GM23338 (cell line): ENCODE measurements at regions not wholly inside any gene's neighbourhood (a gene's known extent, or its start where the extent isn't known, plus 50 kb on each side); places are given as distances from the start of the nearest gene placed in this dataset.

Experiments used
- ATAC-seq: fragments of 200-7000 bp; cut with Tn5 transposase; 3 replicates; pipeline ENCODE4 v1.9.1; 2020
- DNase-seq: peaks from one replicate; pipeline ENCODE4 v3.0.0-alpha.2; 2015; ENCODE audit warnings: low spot score
- H2AFZ ChIP-seq: fragments of 200-600 bp; sonication (generic); 2 replicates; pipeline ENCODE4 v1.8.0; 2016; ENCODE audit warnings: antibody characterized with exemption, mild to moderate bottlenecking, moderate library complexity
- H3F3A ChIP-seq: fragments of 200-600 bp; sonication (generic); replicated peaks from 2 replicates; pipeline ENCODE4 v1.8.0; 2017; ENCODE audit warnings: antibody characterized with exemption, mixed run types, low read depth
- H3K27ac ChIP-seq: fragments of 200-600 bp; sonication (generic); 2 replicates; pipeline ENCODE4 v1.6.1; 2016; ENCODE audit warnings: low read depth
- H3K27me3 ChIP-seq: fragments of 200-600 bp; sonication (generic); 2 replicates; pipeline ENCODE4 v1.8.0; 2016; ENCODE audit warnings: mild to moderate bottlenecking, mixed run types, moderate library complexity; ENCODE audit not compliant: insufficient read depth
- H3K36me3 ChIP-seq: fragments of 200-600 bp; sonication (generic); 2 replicates; pipeline ENCODE4 v1.8.0; 2016; ENCODE audit warnings: mild to moderate bottlenecking; ENCODE audit not compliant: insufficient read depth
- H3K4me1 ChIP-seq: fragments of 200-600 bp; sonication (generic); 2 replicates; pipeline ENCODE4 v1.8.0; 2016; ENCODE audit warnings: mild to moderate bottlenecking, moderate library complexity; ENCODE audit not compliant: insufficient read depth
- H3K4me2 ChIP-seq: fragments of 200-600 bp; sonication (generic); 2 replicates; pipeline ENCODE4 v1.7.1; 2017; ENCODE audit warnings: mixed run types
- H3K4me3 ChIP-seq: fragments of 200-600 bp; sonication (generic); 2 replicates; pipeline ENCODE4 v1.6.1; 2016; ENCODE audit warnings: mixed run types
- H3K79me2 ChIP-seq: fragments of 200-600 bp; sonication (generic); replicated peaks from 2 replicates; pipeline ENCODE4 v1.8.0; 2017; ENCODE audit warnings: mild to moderate bottlenecking; ENCODE audit not compliant: insufficient read depth
- H3K9me2 ChIP-seq: fragments of 200-600 bp; sonication (generic); 2 replicates; pipeline ENCODE4 v1.8.0; 2017; ENCODE audit not compliant: insufficient read depth
- H4K20me1 ChIP-seq: fragments of 200-600 bp; sonication (generic); replicated peaks from 2 replicates; pipeline ENCODE4 v1.8.0; 2017; ENCODE audit warnings: mild to moderate bottlenecking; ENCODE audit not compliant: insufficient read depth
- H3K27ac Mint-ChIP-seq: 2 replicates; pipeline ENCODE4 v1.8.0; 2020; ENCODE audit warnings: inconsistent platforms, mild to moderate bottlenecking, moderate library complexity, mixed read lengths
- H3K27me3 Mint-ChIP-seq: 3 replicates; pipeline ENCODE4 v1.8.0; 2022; ENCODE audit warnings: low read depth, mild to moderate bottlenecking, moderate library complexity, mixed read lengths, inconsistent platforms; ENCODE audit not compliant: insufficient read depth, poor library complexity
- H3K36me3 Mint-ChIP-seq: 3 replicates; pipeline ENCODE4 v1.8.0; 2021; ENCODE audit warnings: low read depth, mild to moderate bottlenecking, inconsistent platforms, moderate library complexity, mixed read lengths
- H3K4me1 Mint-ChIP-seq: 3 replicates; pipeline ENCODE4 v1.8.0; 2020; ENCODE audit warnings: mild to moderate bottlenecking, inconsistent platforms, mixed read lengths
- H3K4me3 Mint-ChIP-seq: 3 replicates; pipeline ENCODE4 v1.8.0; 2021; ENCODE audit warnings: moderate library complexity, mild to moderate bottlenecking, inconsistent platforms, mixed read lengths
- H3K9me3 Mint-ChIP-seq: 3 replicates; pipeline ENCODE4 v1.8.0; 2020; ENCODE audit warnings: moderate library complexity, mild to moderate bottlenecking, inconsistent platforms, mixed read lengths
- EZH2 ChIP-seq: fragments of 200-600 bp; sonication (generic); IDR thresholded peaks from one replicate; pipeline ENCODE4 v1.8.0; 2017; ENCODE audit warnings: antibody characterized with exemption, mild to moderate bottlenecking, low read depth; ENCODE audit not compliant: unreplicated experiment
- NANOG ChIP-seq: IDR thresholded peaks from 2 replicates; pipeline ENCODE4 v1.6.1; 2016; ENCODE audit warnings: antibody characterized with exemption, borderline replicate concordance
- STAT1 ChIP-seq: IDR thresholded peaks from one replicate; pipeline ENCODE4 v1.6.1; 2016; ENCODE audit warnings: antibody characterized with exemption; ENCODE audit not compliant: unreplicated experiment
- ZNF114 ChIP-seq: fragments of 250-450 bp; sonication (Bioruptor Pico); IDR thresholded peaks from 2 replicates; pipeline ENCODE4 v1.5.0; 2020; ENCODE audit warnings: mild to moderate bottlenecking, moderate library complexity
- TF ChIP-seq, protein P1 (sequence below), 2 experiments: fragments of 200-600 bp in 1 of 2; sonication (generic) in 1 of 2; conservative IDR thresholded peaks; 2 replicates each; pipeline versions ENCODE4 v1.5.1 to v1.6.1; 2016 to 2017; ENCODE audit warnings: antibody characterized with exemption in 2 of 2, low read depth in 2 of 2, mild to moderate bottlenecking in 2 of 2, moderate library complexity in 1 of 2
- TF ChIP-seq, protein P2 (sequence below): IDR thresholded peaks from 2 replicates; pipeline ENCODE4 v1.6.1; 2016; ENCODE audit warnings: antibody characterized with exemption
- TF ChIP-seq, protein P3 (sequence below): IDR thresholded peaks from one replicate; pipeline ENCODE4 v1.6.1; 2018; ENCODE audit warnings: antibody characterized with exemption; ENCODE audit not compliant: unreplicated experiment
- TF ChIP-seq, protein P4 (sequence below): fragments of 250-450 bp; sonication (Bioruptor Pico); IDR thresholded peaks from 2 replicates; pipeline ENCODE4 v1.5.0; 2020; ENCODE audit warnings: mild to moderate bottlenecking, moderate library complexity

DNA sequence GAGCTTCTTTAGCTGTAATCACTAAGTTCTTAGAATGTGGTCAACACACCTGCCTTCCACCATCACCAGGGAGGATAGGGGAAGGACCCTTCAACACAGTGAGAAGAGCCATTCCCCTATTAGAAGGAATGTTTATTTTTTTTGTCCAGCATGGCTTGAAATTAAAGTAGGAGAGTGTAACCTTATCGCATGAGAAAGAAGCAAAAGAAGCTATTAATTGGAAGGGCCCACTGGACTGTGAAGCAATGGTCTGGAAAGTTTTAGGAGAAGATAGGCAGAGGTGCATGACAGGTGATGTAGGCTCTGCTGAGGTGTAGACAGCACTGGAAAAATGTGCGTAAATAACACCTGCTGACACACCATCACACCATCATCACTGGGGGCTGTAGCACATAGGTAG, 1526.0 kb downstream of the MAT2B start (continued):
- TF ChIP-seq, protein P1, sequence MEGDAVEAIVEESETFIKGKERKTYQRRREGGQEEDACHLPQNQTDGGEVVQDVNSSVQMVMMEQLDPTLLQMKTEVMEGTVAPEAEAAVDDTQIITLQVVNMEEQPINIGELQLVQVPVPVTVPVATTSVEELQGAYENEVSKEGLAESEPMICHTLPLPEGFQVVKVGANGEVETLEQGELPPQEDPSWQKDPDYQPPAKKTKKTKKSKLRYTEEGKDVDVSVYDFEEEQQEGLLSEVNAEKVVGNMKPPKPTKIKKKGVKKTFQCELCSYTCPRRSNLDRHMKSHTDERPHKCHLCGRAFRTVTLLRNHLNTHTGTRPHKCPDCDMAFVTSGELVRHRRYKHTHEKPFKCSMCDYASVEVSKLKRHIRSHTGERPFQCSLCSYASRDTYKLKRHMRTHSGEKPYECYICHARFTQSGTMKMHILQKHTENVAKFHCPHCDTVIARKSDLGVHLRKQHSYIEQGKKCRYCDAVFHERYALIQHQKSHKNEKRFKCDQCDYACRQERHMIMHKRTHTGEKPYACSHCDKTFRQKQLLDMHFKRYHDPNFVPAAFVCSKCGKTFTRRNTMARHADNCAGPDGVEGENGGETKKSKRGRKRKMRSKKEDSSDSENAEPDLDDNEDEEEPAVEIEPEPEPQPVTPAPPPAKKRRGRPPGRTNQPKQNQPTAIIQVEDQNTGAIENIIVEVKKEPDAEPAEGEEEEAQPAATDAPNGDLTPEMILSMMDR (conservative IDR thresholded peaks at IDR 0.05; ENCODE audit: low read depth in 2 of 2): no peak
- TF ChIP-seq STAT1: no peak
- TF ChIP-seq, protein P2, sequence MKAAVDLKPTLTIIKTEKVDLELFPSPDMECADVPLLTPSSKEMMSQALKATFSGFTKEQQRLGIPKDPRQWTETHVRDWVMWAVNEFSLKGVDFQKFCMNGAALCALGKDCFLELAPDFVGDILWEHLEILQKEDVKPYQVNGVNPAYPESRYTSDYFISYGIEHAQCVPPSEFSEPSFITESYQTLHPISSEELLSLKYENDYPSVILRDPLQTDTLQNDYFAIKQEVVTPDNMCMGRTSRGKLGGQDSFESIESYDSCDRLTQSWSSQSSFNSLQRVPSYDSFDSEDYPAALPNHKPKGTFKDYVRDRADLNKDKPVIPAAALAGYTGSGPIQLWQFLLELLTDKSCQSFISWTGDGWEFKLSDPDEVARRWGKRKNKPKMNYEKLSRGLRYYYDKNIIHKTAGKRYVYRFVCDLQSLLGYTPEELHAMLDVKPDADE: no peak

DNA sequence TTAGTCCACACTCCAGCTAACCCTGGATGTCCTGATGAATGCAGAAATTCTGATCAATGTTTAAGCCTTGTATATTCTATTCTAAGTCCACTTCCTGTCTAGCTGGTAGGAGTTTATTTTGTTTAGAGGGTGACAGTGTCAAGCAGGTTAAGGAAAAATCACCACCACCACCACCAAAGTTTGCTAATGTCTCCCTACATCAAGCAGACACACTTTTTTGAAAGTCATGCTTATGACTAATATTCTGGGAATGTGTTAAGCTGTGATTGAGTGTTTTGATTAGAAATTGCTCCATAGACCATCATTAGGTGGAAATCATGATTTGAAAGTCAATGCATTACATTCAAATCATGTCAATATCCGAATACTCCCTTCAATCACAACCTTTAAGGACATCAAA, 1530.1 kb downstream of the MAT2B start:
- Histone ChIP-seq H3K36me3 (no peaks in the 10 kb centered on the region), H3K27me3 (no peaks in the 10 kb centered on the region), H3K9me2 (0 out of 2 replicates have a peak, but pooled peaks cover 2% of the 10 kb centered on the region), H3K4me2 (no peak overlapping the region), H4K20me1 (no peaks in the 10 kb centered on the region), H2AFZ (peak overlapping the region; percentile 18; the same call in 1 of the 2 replicates), H3K4me1 (0 out of 2 replicates have a peak, but pooled peaks cover 12% of the 10 kb centered on the region), H3K4me3 (no peak overlapping the region), H3F3A (no peaks in the 10 kb centered on the region), H3K79me2 (no peaks in the 10 kb centered on the region), H3K27ac (no peak overlapping the region)
- DNase-seq (no peak), ATAC-seq (no peak)
- Mint-ChIP-seq H3K27ac (no peak overlapping the region), H3K4me3 (no peak overlapping the region), H3K4me1 (peaks cover 9% of the 10 kb centered on the region; the same call in 2 of the 3 replicates), H3K27me3 (no peaks in the 10 kb centered on the region), H3K36me3 (peaks cover 3% of the 10 kb centered on the region; the same call in 1 of the 3 replicates), H3K9me3 (no peaks in the 10 kb centered on the region; the same call in 2 of the 3 replicates)
- no peak for TF ChIP-seq ZNF114 (CRISPR knock-in tag)
- TF ChIP-seq, protein P3, sequence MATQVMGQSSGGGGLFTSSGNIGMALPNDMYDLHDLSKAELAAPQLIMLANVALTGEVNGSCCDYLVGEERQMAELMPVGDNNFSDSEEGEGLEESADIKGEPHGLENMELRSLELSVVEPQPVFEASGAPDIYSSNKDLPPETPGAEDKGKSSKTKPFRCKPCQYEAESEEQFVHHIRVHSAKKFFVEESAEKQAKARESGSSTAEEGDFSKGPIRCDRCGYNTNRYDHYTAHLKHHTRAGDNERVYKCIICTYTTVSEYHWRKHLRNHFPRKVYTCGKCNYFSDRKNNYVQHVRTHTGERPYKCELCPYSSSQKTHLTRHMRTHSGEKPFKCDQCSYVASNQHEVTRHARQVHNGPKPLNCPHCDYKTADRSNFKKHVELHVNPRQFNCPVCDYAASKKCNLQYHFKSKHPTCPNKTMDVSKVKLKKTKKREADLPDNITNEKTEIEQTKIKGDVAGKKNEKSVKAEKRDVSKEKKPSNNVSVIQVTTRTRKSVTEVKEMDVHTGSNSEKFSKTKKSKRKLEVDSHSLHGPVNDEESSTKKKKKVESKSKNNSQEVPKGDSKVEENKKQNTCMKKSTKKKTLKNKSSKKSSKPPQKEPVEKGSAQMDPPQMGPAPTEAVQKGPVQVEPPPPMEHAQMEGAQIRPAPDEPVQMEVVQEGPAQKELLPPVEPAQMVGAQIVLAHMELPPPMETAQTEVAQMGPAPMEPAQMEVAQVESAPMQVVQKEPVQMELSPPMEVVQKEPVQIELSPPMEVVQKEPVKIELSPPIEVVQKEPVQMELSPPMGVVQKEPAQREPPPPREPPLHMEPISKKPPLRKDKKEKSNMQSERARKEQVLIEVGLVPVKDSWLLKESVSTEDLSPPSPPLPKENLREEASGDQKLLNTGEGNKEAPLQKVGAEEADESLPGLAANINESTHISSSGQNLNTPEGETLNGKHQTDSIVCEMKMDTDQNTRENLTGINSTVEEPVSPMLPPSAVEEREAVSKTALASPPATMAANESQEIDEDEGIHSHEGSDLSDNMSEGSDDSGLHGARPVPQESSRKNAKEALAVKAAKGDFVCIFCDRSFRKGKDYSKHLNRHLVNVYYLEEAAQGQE: no peak

DNA sequence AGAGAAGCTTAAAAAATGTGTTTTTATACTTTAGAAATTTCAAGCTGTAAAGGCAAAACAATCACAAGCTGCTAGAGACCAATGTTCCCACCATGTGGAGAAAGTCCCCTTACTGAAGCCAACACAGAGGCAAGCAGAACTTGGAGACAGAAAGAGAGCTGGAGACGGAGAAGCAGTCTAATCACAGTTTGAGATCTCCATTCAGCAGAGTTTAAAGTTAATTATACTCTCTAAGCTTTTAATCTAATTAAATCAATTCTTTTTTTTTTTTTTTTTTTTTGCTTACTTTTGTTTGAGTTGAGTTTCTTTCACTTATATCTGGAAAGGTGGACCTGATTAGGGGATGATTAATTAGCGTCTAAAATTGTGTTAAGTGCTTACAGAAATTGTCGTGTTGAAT, 1534.3 kb downstream of the MAT2B start:
- Mint-ChIP-seq H3K36me3 (peaks cover 16% of the 10 kb centered on the region; the same call in 2 of the 3 replicates), H3K4me3 (no peak overlapping the region), H3K27ac (no peak overlapping the region), H3K27me3 (no peaks in the 10 kb centered on the region), H3K9me3 (peaks cover 9% of the 10 kb centered on the region), H3K4me1 (peaks cover 9% of the 10 kb centered on the region; the same call in 2 of the 3 replicates)
- Histone ChIP-seq H3K9me2 (no peaks in the 10 kb centered on the region), H3K4me2 (no peak overlapping the region), H3K27me3 (no peaks in the 10 kb centered on the region), H2AFZ (no peak overlapping the region), H4K20me1 (no peaks in the 10 kb centered on the region), H3K36me3 (no peaks in the 10 kb centered on the region), H3F3A (no peaks in the 10 kb centered on the region), H3K79me2 (no peaks in the 10 kb centered on the region), H3K4me3 (no peak overlapping the region), H3K27ac (no peak overlapping the region), H3K4me1 (0 out of 2 replicates have a peak, but pooled peaks cover 12% of the 10 kb centered on the region)
- DNase-seq (no peak), ATAC-seq (no peak)
- TF ChIP-seq EZH2 (no peak), NANOG (no peak)
- TF ChIP-seq, protein P4, sequence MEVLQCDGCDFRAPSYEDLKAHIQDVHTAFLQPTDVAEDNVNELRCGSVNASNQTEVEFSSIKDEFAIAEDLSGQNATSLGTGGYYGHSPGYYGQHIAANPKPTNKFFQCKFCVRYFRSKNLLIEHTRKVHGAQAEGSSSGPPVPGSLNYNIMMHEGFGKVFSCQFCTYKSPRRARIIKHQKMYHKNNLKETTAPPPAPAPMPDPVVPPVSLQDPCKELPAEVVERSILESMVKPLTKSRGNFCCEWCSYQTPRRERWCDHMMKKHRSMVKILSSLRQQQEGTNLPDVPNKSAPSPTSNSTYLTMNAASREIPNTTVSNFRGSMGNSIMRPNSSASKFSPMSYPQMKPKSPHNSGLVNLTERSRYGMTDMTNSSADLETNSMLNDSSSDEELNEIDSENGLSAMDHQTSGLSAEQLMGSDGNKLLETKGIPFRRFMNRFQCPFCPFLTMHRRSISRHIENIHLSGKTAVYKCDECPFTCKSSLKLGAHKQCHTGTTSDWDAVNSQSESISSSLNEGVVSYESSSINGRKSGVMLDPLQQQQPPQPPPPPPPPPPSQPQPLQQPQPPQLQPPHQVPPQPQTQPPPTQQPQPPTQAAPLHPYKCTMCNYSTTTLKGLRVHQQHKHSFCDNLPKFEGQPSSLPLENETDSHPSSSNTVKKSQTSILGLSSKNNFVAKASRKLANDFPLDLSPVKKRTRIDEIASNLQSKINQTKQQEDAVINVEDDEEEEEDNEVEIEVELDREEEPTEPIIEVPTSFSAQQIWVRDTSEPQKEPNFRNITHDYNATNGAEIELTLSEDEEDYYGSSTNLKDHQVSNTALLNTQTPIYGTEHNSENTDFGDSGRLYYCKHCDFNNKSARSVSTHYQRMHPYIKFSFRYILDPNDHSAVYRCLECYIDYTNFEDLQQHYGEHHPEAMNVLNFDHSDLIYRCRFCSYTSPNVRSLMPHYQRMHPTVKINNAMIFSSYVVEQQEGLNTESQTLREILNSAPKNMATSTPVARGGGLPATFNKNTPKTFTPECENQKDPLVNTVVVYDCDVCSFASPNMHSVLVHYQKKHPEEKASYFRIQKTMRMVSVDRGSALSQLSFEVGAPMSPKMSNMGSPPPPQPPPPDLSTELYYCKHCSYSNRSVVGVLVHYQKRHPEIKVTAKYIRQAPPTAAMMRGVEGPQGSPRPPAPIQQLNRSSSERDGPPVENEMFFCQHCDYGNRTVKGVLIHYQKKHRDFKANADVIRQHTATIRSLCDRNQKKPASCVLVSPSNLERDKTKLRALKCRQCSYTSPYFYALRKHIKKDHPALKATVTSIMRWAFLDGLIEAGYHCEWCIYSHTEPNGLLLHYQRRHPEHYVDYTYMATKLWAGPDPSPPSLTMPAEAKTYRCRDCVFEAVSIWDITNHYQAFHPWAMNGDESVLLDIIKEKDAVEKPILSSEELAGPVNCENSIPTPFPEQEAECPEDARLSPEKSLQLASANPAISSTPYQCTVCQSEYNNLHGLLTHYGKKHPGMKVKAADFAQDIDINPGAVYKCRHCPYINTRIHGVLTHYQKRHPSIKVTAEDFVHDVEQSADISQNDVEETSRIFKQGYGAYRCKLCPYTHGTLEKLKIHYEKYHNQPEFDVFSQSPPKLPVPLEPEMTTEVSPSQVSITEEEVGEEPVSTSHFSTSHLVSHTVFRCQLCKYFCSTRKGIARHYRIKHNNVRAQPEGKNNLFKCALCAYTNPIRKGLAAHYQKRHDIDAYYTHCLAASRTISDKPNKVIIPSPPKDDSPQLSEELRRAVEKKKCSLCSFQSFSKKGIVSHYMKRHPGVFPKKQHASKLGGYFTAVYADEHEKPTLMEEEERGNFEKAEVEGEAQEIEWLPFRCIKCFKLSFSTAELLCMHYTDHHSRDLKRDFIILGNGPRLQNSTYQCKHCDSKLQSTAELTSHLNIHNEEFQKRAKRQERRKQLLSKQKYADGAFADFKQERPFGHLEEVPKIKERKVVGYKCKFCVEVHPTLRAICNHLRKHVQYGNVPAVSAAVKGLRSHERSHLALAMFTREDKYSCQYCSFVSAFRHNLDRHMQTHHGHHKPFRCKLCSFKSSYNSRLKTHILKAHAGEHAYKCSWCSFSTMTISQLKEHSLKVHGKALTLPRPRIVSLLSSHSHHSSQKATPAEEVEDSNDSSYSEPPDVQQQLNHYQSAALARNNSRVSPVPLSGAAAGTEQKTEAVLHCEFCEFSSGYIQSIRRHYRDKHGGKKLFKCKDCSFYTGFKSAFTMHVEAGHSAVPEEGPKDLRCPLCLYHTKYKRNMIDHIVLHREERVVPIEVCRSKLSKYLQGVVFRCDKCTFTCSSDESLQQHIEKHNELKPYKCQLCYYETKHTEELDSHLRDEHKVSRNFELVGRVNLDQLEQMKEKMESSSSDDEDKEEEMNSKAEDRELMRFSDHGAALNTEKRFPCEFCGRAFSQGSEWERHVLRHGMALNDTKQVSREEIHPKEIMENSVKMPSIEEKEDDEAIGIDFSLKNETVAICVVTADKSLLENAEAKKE (CRISPR knock-in tag): no peak
